ENCODE measurements at regions not wholly inside any gene's neighbourhood (a gene's known extent, or its start where the extent isn't known, plus 50 kb on each side); places are given as distances from the start of the nearest gene placed in this dataset.

DNA sequence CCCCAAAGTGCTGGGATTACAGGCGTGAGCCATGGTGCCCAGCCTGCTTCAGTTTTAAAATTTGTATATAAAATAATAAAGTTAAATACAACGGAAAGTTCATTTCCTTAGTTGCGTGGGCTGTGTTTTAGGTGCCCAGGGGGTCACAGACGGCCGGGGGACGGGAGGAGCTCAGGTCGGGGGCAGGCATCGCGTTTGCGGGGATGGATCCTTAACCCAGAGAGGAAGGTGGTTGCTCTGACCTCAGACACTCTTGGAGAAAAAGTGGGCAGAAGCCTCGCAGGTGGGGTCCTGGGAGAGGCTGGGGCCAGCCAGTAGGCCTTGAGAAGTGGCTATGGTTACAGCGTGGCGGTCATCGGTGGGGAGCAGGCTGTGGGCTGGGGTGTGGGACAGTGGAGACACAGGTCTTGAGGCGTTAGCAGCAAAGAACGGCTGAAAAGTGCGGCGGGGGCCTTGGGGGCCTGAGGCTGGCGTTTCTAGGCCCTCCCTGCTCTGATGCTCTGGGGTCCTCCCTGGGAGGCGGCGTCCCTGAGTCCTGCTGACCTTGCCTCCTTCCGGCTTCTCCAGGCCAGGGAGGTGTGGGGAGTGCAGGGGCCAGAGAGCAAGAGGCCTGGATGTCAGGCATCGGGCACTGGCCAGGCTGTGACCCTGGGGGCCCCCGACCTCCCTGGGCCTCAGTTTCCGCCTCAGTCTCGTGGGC, 54.4 kb downstream of the UNCX start:
- Mint-ChIP-seq H3K27ac (no peak overlapping the region), H3K36me3 (ENCODE audit: insufficient read depth) (no peaks in the 10 kb centered on the region), H3K27me3 (peaks cover 18% of the 10 kb centered on the region), H3K9me3 (ENCODE audit: low read depth) (no peaks in the 10 kb centered on the region), H3K4me1 (ENCODE audit: low read depth) (peaks cover 6% of the 10 kb centered on the region), H3K4me3 (ENCODE audit: low read depth) (no peak overlapping the region)
- TF ChIP-seq, protein P1, sequence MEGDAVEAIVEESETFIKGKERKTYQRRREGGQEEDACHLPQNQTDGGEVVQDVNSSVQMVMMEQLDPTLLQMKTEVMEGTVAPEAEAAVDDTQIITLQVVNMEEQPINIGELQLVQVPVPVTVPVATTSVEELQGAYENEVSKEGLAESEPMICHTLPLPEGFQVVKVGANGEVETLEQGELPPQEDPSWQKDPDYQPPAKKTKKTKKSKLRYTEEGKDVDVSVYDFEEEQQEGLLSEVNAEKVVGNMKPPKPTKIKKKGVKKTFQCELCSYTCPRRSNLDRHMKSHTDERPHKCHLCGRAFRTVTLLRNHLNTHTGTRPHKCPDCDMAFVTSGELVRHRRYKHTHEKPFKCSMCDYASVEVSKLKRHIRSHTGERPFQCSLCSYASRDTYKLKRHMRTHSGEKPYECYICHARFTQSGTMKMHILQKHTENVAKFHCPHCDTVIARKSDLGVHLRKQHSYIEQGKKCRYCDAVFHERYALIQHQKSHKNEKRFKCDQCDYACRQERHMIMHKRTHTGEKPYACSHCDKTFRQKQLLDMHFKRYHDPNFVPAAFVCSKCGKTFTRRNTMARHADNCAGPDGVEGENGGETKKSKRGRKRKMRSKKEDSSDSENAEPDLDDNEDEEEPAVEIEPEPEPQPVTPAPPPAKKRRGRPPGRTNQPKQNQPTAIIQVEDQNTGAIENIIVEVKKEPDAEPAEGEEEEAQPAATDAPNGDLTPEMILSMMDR (IDR thresholded peaks at IDR 0.05; ENCODE audit: unreplicated experiment), result no peak
- DNase-seq (ENCODE audit: low spot score, unreplicated experiment), result no peak

DNA sequence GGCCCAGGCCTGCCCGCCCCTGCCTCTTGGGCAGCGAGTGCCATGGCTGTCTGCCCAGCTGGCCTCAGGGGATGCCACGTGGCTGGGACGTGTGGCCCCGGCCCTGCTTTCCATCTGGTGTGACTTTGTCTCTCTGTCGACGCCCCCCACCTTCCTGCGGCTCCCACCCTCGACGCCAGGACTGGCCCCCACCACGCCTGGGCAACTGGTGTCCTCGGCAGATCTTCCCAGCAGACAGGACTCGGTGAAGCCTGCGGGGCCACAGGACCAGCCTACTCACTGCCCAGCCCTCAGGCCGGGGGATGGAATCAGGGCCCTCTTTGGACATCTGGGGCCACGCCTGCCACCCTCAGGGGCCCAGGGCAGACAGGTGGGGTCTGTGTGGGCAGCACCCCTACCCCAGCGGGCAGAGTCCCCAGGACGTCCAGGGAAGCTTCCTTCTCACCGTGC, 55.1 kb downstream of the UNCX start:
- H3K27ac Mint-ChIP-seq, result no peak overlapping the region
- H3K27me3 Mint-ChIP-seq, result peaks cover 18% of the 10 kb centered on the region
- no peak overlapping the region for H3K4me3 Mint-ChIP-seq (ENCODE audit: low read depth)
- H3K36me3 Mint-ChIP-seq (ENCODE audit: insufficient read depth), result no peaks in the 10 kb centered on the region
- no peak for DNase-seq (ENCODE audit: low spot score, unreplicated experiment)
- H3K4me1 Mint-ChIP-seq (ENCODE audit: low read depth), result peaks cover 6% of the 10 kb centered on the region
- H3K9me3 Mint-ChIP-seq (ENCODE audit: low read depth), result no peaks in the 10 kb centered on the region
- TF ChIP-seq, protein P1 (IDR thresholded peaks at IDR 0.05; ENCODE audit: unreplicated experiment), result no peak

DNA sequence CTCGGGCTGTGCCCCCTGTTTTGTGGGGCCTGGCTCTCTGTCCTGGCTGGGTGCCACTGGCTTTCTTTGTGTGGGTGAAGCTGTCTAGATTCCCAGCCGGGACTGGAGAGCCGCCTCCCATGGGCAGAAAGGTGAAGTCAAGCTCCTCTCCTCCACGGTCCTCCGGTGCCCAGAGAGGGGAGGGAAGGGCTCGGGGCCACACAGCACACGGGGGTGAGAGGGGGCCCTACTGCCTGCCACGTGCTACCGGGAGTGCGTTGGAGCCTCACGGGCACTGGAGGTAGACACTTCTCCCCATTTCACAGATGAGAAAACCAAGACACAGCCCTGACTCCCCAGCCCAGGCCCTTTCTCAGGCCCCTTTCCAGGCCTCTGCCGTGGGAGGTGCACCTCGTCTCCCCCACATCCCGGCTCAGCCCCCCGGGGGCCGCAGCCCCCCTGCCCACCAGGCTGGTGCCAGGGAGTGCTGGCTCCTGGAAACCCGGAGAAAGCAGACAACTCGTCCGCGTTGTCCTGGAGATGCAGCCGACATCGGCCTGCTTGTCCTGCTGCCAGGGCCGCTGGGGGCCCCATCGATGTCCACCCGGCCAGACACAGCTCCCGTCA, 55.8 kb downstream of the UNCX start:
- no peaks in the 10 kb centered on the region for H3K36me3 Mint-ChIP-seq (ENCODE audit: insufficient read depth)
- H3K9me3 Mint-ChIP-seq (ENCODE audit: low read depth), result no peaks in the 10 kb centered on the region
- TF ChIP-seq, protein P1 (IDR thresholded peaks at IDR 0.05; ENCODE audit: unreplicated experiment), result no peak
- H3K4me1 Mint-ChIP-seq (ENCODE audit: low read depth), result peaks cover 6% of the 10 kb centered on the region
- peaks cover 22% of the 10 kb centered on the region for H3K27me3 Mint-ChIP-seq
- no peak overlapping the region for H3K4me3 Mint-ChIP-seq (ENCODE audit: low read depth)
- no peak for DNase-seq (ENCODE audit: low spot score, unreplicated experiment)
- no peak overlapping the region for H3K27ac Mint-ChIP-seq

GRCh38 chr7:1288996-1289551, 56.4 kb downstream of the UNCX start:
- H3K9me3 Mint-ChIP-seq (ENCODE audit: low read depth), result no peaks in the 10 kb centered on the region
- H3K27ac Mint-ChIP-seq, result no peak overlapping the region
- H3K4me1 Mint-ChIP-seq (ENCODE audit: low read depth), result peaks cover 6% of the 10 kb centered on the region
- H3K4me3 Mint-ChIP-seq (ENCODE audit: low read depth), result no peak overlapping the region
- TF ChIP-seq, protein P1 (IDR thresholded peaks at IDR 0.05; ENCODE audit: unreplicated experiment), result no peak
- H3K27me3 Mint-ChIP-seq, result peaks cover 22% of the 10 kb centered on the region
- no peak for DNase-seq (ENCODE audit: low spot score, unreplicated experiment)
- no peaks in the 10 kb centered on the region for H3K36me3 Mint-ChIP-seq (ENCODE audit: insufficient read depth)

GRCh38 chr7:1289666-1290025, 57.0 kb downstream of the UNCX start:
- Mint-ChIP-seq H3K27ac (no peak overlapping the region), H3K4me3 (ENCODE audit: low read depth) (peak overlapping the region; percentile 43), H3K36me3 (ENCODE audit: insufficient read depth) (no peaks in the 10 kb centered on the region), H3K27me3 (peaks cover 22% of the 10 kb centered on the region), H3K4me1 (ENCODE audit: low read depth) (peaks cover 6% of the 10 kb centered on the region), H3K9me3 (ENCODE audit: low read depth) (no peaks in the 10 kb centered on the region)
- TF ChIP-seq, protein P1 (IDR thresholded peaks at IDR 0.05; ENCODE audit: unreplicated experiment), result no peak
- no peak for DNase-seq (ENCODE audit: low spot score, unreplicated experiment)
